ENCODE measurements at regions not wholly inside any gene's neighbourhood (a gene's known extent, or its start where the extent isn't known, plus 50 kb on each side); places are given as distances from the start of the nearest gene placed in this dataset.

DNA sequence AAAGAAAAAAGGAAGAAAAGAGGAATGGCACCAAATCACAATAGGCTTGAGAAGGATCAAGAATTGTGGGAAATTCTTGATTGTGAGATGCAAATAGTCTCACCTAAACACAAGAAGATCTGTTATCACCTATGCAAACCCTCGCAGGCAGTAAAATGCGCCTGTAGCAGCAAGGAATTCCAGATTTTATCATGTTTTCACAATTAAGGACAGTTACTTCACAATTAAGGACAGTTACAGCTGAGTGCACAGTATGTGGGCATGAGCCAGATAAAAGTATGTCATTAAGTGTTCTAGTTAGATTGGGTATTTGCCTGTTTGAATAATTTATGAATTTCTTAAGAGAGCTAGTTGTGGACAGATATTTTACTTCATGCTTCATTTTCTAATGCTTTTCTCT is 336.2 kb downstream of the CDC14C start:
- no peak overlapping the region for H3K27ac ChIP-seq
- DNase-seq (ENCODE audit: extremely low spot score in 2 of 2) = no peak
- no peaks in the 10 kb centered on the region for H3K36me3 ChIP-seq
- H3K4me1 ChIP-seq = no peaks in the 10 kb centered on the region
- no peak for TF ChIP-seq POLR2A (IDR thresholded peaks at IDR 0.05)
- TF ChIP-seq POLR2AphosphoS5 (IDR thresholded peaks at IDR 0.05; ENCODE audit: insufficient read depth in 1 of 2, low read depth in 1 of 2) = no peak
- TF ChIP-seq, protein P1, sequence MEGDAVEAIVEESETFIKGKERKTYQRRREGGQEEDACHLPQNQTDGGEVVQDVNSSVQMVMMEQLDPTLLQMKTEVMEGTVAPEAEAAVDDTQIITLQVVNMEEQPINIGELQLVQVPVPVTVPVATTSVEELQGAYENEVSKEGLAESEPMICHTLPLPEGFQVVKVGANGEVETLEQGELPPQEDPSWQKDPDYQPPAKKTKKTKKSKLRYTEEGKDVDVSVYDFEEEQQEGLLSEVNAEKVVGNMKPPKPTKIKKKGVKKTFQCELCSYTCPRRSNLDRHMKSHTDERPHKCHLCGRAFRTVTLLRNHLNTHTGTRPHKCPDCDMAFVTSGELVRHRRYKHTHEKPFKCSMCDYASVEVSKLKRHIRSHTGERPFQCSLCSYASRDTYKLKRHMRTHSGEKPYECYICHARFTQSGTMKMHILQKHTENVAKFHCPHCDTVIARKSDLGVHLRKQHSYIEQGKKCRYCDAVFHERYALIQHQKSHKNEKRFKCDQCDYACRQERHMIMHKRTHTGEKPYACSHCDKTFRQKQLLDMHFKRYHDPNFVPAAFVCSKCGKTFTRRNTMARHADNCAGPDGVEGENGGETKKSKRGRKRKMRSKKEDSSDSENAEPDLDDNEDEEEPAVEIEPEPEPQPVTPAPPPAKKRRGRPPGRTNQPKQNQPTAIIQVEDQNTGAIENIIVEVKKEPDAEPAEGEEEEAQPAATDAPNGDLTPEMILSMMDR (IDR thresholded peaks at IDR 0.05) = no peak
- H3K4me3 ChIP-seq = no peak overlapping the region
- intact Hi-C loops (cut with DNase I) = no loop called here
- H3K9me3 ChIP-seq = no peaks in the 10 kb centered on the region
- H3K27me3 ChIP-seq = no peaks in the 10 kb centered on the region

DNA sequence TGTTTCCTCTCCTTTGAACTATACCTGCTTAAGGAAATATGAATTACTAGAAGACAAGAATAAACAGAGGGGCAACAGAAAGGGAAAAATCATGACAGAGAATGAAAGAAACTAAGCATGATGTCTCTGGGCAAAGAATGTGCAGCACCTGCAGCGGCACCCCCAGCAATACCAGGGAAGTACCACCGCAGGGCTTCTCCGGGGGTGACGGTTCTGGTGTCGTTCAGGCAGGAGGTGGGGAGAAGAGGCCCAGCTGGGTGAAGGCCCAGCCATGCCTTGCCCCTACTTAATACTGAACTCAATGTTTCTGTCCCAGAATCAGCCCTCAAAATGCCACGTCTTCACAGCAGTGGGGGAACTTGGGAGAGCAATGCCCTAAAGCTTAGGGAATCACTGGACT is 337.6 kb downstream of the CDC14C start:
- Histone ChIP-seq H3K36me3 (no peaks in the 10 kb centered on the region), H3K4me3 (no peak overlapping the region), H3K9me3 (no peaks in the 10 kb centered on the region), H3K4me1 (no peaks in the 10 kb centered on the region), H3K27ac (no peak overlapping the region), H3K27me3 (no peaks in the 10 kb centered on the region)
- intact Hi-C loops (cut with DNase I) = no loop called here
- DNase-seq (ENCODE audit: extremely low spot score in 2 of 2) = no peak
- no peak for TF ChIP-seq POLR2AphosphoS5 (IDR thresholded peaks at IDR 0.05; ENCODE audit: insufficient read depth in 1 of 2, low read depth in 1 of 2)
- TF ChIP-seq, protein P1 (IDR thresholded peaks at IDR 0.05) = no peak
- no peak for TF ChIP-seq POLR2A (IDR thresholded peaks at IDR 0.05)

DNA sequence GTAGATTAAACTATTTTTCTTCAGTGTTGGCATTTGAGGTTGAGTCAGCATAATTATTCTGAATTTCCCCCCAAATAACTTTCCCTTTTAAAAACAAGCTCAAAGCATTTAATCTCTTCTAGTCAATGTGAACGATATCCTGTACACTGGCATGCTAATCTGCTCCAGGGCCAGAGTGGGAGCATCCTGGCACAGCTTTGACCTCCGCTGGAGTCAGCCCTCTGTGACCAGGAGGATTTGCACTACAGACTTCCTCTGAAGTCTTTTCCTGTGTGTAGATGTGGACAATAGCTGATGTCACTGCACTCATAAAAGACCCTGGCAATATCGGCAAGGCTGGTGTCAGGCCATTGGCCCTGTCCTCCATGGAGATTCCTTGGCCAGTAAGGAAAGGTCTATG is 340.2 kb downstream of the CDC14C start:
- intact Hi-C loops (cut with DNase I) = no loop called here
- Histone ChIP-seq H3K4me3 (no peak overlapping the region), H3K27ac (no peak overlapping the region), H3K27me3 (no peaks in the 10 kb centered on the region), H3K9me3 (no peaks in the 10 kb centered on the region), H3K4me1 (no peaks in the 10 kb centered on the region), H3K36me3 (no peaks in the 10 kb centered on the region)
- no peak for TF ChIP-seq POLR2AphosphoS5 (IDR thresholded peaks at IDR 0.05; ENCODE audit: insufficient read depth in 1 of 2, low read depth in 1 of 2)
- TF ChIP-seq POLR2A (IDR thresholded peaks at IDR 0.05) = no peak
- TF ChIP-seq, protein P1 (IDR thresholded peaks at IDR 0.05) = no peak
- DNase-seq (ENCODE audit: extremely low spot score in 2 of 2) = no peak

DNA sequence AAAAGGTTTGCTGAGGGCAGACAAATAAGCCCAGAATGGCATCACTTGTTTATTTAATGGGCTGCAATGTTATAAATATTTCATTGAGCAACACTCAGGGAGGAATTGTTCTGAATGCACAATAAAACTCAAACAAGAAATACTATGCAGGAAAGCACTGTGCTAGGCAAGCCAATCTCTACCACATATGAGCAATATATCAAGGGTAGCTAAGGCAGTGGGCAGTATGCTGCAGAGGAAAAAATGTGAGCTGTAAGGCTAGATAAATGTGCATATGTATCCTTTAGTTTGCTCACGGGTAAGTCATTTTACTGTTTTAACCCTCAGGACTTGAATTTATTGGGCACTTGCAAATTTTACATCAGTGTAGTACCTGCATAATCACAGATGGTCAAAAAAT is 349.6 kb downstream of the CDC14C start:
- intact Hi-C loops (cut with DNase I) = no loop called here

DNA sequence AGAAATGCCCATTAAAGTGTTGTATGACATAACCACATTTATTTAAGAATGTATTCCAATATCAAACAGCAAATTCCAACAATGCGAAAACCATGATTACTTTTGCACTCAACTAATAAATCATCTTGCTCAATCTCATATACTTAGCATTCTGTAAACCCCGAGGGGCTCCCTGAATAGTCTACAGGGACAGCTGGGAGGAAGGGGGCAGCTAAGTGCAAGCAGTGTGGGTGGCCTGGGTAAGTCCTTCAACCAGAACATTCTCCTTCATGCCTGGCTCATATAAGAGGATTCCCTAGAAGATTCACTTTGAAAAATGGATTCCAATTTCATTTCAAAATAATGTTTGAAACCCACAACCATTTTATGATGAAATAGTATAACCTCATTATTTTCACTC is 355.5 kb downstream of the CDC14C start:
- intact Hi-C loops (cut with DNase I) = no loop called here
- Histone ChIP-seq H3K27ac (no peak overlapping the region), H3K36me3 (no peaks in the 10 kb centered on the region), H3K9me3 (no peaks in the 10 kb centered on the region), H3K4me3 (no peak overlapping the region), H3K4me1 (no peaks in the 10 kb centered on the region), H3K27me3 (no peaks in the 10 kb centered on the region)
- DNase-seq (ENCODE audit: extremely low spot score in 2 of 2) = no peak
- TF ChIP-seq POLR2AphosphoS5 (IDR thresholded peaks at IDR 0.05; ENCODE audit: insufficient read depth in 1 of 2, low read depth in 1 of 2) (no peak), POLR2A (IDR thresholded peaks at IDR 0.05) (no peak)
- TF ChIP-seq, protein P1 (IDR thresholded peaks at IDR 0.05) = no peak

More for the DNA sequence above, 349.6 kb downstream of the CDC14C start:
- no peaks in the 10 kb centered on the region for H3K36me3 ChIP-seq
- DNase-seq (ENCODE audit: extremely low spot score in 2 of 2) = no peak
- H3K4me1 ChIP-seq = no peaks in the 10 kb centered on the region
- H3K9me3 ChIP-seq = no peaks in the 10 kb centered on the region
- no peak overlapping the region for H3K4me3 ChIP-seq
- H3K27ac ChIP-seq = no peak overlapping the region
- no peaks in the 10 kb centered on the region for H3K27me3 ChIP-seq
- TF ChIP-seq POLR2AphosphoS5 (IDR thresholded peaks at IDR 0.05; ENCODE audit: insufficient read depth in 1 of 2, low read depth in 1 of 2) (no peak), POLR2A (IDR thresholded peaks at IDR 0.05) (no peak)
- TF ChIP-seq, protein P1 (IDR thresholded peaks at IDR 0.05) = no peak
